K562 (cell line): ENCODE measurements at regions not wholly inside any gene's neighbourhood (a gene's known extent, or its start where the extent isn't known, plus 50 kb on each side); places are given as distances from the start of the nearest gene placed in this dataset.
A peak's percentile ranks its signal among the peaks of the same experiment; 100 is the strongest.

ENCODE experiments used
- FOS ChIP-seq: IDR thresholded peaks from 3 replicates; pipeline ENCODE4 v1.6.1; 2011; ENCODE audit not compliant: insufficient read length; ENCODE audit errors: extremely low read depth
- GMEB1 ChIP-seq: fragments of 250-450 bp; sonication (Bioruptor Pico); IDR thresholded peaks from 2 replicates; pipeline ENCODE4 v1.4.0; 2020; ENCODE audit warnings: mild to moderate bottlenecking
- HBP1 ChIP-seq: fragments of 450-650 bp; formaldehyde crosslinking; IDR thresholded peaks from 2 replicates; pipeline ENCODE4 v1.4.0; 2022; ENCODE audit warnings: missing genetic modification characterization
- MEF2A ChIP-seq: IDR thresholded peaks from 2 replicates; pipeline ENCODE4 v1.6.1; 2011; ENCODE audit warnings: low read depth, mild to moderate bottlenecking, low read length, moderate library complexity; ENCODE audit not compliant: control insufficient read depth
- MLX ChIP-seq, 2 experiments: fragments of 450-650 bp in 1 of 2; sonication (generic) in 1 of 2; formaldehyde crosslinking; conservative IDR thresholded peaks; 2 replicates each; pipeline versions ENCODE4 v1.4.0 to v1.8.1; 2020 to 2022; ENCODE audit warnings: mild to moderate bottlenecking in 1 of 2, missing genetic modification reagents in 1 of 2
- MNT ChIP-seq, 2 experiments: fragments of 450-650 bp; conservative IDR thresholded peaks; 2 replicates each; pipeline ENCODE4 v1.6.1; 2017; ENCODE audit warnings: mild to moderate bottlenecking in 2 of 2, moderate library complexity in 2 of 2
- NFE2 ChIP-seq: IDR thresholded peaks from 2 replicates; pipeline ENCODE4 v1.6.1; 2014; ENCODE audit warnings: antibody characterized with exemption, low read depth
- NKRF ChIP-seq: fragments of 450-650 bp; IDR thresholded peaks from 2 replicates; pipeline ENCODE4 v1.6.1; 2016; ENCODE audit warnings: borderline replicate concordance
- NONO ChIP-seq, 2 experiments: fragments of 200-400 bp in 1 of 2; fragments of 450-650 bp in 1 of 2; formaldehyde crosslinking in 1 of 2; IDR thresholded peaks; 2 replicates each; pipeline ENCODE4 v1.6.1; 2017; ENCODE audit warnings: low read depth in 2 of 2, mild to moderate bottlenecking in 2 of 2, moderate library complexity in 2 of 2, low read length in 1 of 2
- PKNOX1 ChIP-seq: fragments of 450-650 bp; IDR thresholded peaks from 2 replicates; pipeline ENCODE4 v1.6.1; 2016
- POLR2AphosphoS2 ChIP-seq: IDR thresholded peaks from 2 replicates; pipeline ENCODE4 v1.6.1; 2012; ENCODE audit warnings: low read length, improper control_type of control experiment
- RUNX1 ChIP-seq: sonication (generic); IDR thresholded peaks from 2 replicates; pipeline ENCODE4 v1.6.1; 2016; ENCODE audit warnings: antibody characterized with exemption, low read depth
- SNIP1 ChIP-seq: fragments of 450-650 bp; IDR thresholded peaks from 2 replicates; pipeline ENCODE4 v1.7.1; 2017; ENCODE audit warnings: low read depth, mild to moderate bottlenecking
- SPI1 ChIP-seq: IDR thresholded peaks from 2 replicates; pipeline ENCODE4 v1.6.1; 2011; ENCODE audit warnings: low read depth, low read length, control low read depth, borderline replicate concordance
- ZBTB12 ChIP-seq: fragments of 250-450 bp; sonication (Bioruptor Pico); IDR thresholded peaks from 2 replicates; pipeline ENCODE4 v1.4.0; 2020

- TF ChIP-seq GMEB1 (CRISPR knock-in tag) (no peak), SPI1 (no peak), FOS (no peak), MLX (CRISPR knock-in tag; conservative IDR thresholded peaks at IDR 0.05) (no peak), POLR2AphosphoS2 (no peak), RUNX1 (no peak), NONO (IDR thresholded peaks at IDR 0.05; ENCODE audit: low read depth in 2 of 2, low read length in 1 of 2) (no peak), NKRF (no peak), ZBTB12 (CRISPR knock-in tag) (no peak), NFE2 (peak; percentile 50; the same call in 1 of the 2 replicates), SNIP1 (no peak), MNT (conservative IDR thresholded peaks at IDR 0.05) (0 out of 4 replicates have a peak, but pooled peaks of 1 of the 2 experiments have one; percentile 9), PKNOX1 (0 out of 2 replicates have a peak, but pooled peaks have one; percentile 20), HBP1 (CRISPR knock-in tag) (no peak), MEF2A (peak; percentile 77)
Measured at GRCh38 chr20:53738945-53739798, 145.5 kb upstream of the ZNF217 start (continued).
